ENCODE measurements at regions not wholly inside any gene's neighbourhood (a gene's known extent, or its start where the extent isn't known, plus 50 kb on each side); places are given as distances from the start of the nearest gene placed in this dataset.
"Not testable (repeated sequence)": the region's sequence is repeated elsewhere in the genome, so short reads cannot be mapped to it uniquely, and the experiment has no call there.

DNA sequence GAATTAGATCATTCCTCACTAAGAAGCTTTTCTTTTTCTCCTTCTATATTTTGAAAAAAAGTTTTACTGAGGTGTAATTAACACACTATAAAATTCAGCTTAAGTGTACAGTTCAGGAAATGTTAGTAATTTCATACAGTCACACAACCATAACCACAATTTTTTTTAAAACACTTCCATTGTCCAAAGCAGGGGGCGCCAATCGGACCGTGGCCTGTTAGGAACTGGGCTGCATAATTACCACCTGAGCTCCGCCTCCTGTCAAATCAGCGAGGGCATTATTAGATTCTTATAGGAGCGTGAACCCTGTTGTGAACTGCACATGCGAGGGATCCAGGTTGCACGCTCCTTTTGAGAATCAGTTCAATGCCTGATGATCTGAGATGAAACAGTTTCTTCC is 427.1 kb downstream of the TFEC start:
- intact Hi-C loops (cut with DNase I), result no loop called here
- H3K9me3 ChIP-seq, result no peaks in the 10 kb centered on the region
- no peak for DNase-seq (ENCODE audit: extremely low spot score)
- H3K4me1 ChIP-seq, result no peaks in the 10 kb centered on the region
- H3K4me3 ChIP-seq, result no peak overlapping the region
- no peaks in the 10 kb centered on the region for H3K36me3 ChIP-seq
- H3K27me3 ChIP-seq, result no peaks in the 10 kb centered on the region
- no peak overlapping the region for H3K27ac ChIP-seq (replicated peaks in 1 of 4)
- 90% methylated on average over 8 of the region's 8 CpGs for WGBS
- TF ChIP-seq EP300 (IDR thresholded peaks at IDR 0.05), result no peak
- no peak for TF ChIP-seq POLR2A (IDR thresholded peaks at IDR 0.05; ENCODE audit: low read depth)
- TF ChIP-seq, protein P1, sequence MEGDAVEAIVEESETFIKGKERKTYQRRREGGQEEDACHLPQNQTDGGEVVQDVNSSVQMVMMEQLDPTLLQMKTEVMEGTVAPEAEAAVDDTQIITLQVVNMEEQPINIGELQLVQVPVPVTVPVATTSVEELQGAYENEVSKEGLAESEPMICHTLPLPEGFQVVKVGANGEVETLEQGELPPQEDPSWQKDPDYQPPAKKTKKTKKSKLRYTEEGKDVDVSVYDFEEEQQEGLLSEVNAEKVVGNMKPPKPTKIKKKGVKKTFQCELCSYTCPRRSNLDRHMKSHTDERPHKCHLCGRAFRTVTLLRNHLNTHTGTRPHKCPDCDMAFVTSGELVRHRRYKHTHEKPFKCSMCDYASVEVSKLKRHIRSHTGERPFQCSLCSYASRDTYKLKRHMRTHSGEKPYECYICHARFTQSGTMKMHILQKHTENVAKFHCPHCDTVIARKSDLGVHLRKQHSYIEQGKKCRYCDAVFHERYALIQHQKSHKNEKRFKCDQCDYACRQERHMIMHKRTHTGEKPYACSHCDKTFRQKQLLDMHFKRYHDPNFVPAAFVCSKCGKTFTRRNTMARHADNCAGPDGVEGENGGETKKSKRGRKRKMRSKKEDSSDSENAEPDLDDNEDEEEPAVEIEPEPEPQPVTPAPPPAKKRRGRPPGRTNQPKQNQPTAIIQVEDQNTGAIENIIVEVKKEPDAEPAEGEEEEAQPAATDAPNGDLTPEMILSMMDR (IDR thresholded peaks at IDR 0.05), result no peak
- no peak for TF ChIP-seq POLR2AphosphoS5 (IDR thresholded peaks at IDR 0.05)

DNA sequence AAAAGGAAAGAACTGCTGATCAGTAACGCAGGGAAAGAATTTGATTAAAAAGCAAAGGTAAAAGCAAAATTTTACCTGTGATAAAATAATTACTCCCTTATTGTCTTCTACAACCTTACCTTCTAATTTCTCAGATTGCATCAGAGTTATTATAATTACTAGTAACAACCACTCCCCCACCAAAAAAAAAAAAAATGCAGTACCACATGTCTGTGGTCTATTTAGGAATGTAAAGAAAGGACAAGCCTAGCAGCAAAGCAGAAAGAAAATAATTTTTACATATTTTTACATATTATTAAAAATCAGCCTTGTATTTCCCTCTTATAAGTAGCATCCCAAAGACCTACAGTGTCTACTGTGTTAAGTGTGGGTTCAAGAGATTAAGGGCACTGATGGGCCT is 430.4 kb downstream of the TFEC start:
- Histone ChIP-seq H3K27me3 (no peaks in the 10 kb centered on the region), H3K36me3 (no peaks in the 10 kb centered on the region), H3K4me1 (no peaks in the 10 kb centered on the region), H3K27ac (replicated peaks in 1 of 4) (no peak overlapping the region), H3K9me3 (peaks cover 0 to 14% (median 11%) of the 10 kb centered on the region in 4 donors), H3K4me3 (no peak overlapping the region)
- DNase-seq (ENCODE audit: extremely low spot score), result no peak
- TF ChIP-seq, protein P1 (IDR thresholded peaks at IDR 0.05), result no peak
- TF ChIP-seq POLR2AphosphoS5 (IDR thresholded peaks at IDR 0.05) (no peak), POLR2A (IDR thresholded peaks at IDR 0.05; ENCODE audit: low read depth) (no peak), EP300 (IDR thresholded peaks at IDR 0.05) (no peak)
- intact Hi-C loops (cut with DNase I), result no loop called here
- 83% methylated on average over 1 of the region's 1 CpG for WGBS

DNA sequence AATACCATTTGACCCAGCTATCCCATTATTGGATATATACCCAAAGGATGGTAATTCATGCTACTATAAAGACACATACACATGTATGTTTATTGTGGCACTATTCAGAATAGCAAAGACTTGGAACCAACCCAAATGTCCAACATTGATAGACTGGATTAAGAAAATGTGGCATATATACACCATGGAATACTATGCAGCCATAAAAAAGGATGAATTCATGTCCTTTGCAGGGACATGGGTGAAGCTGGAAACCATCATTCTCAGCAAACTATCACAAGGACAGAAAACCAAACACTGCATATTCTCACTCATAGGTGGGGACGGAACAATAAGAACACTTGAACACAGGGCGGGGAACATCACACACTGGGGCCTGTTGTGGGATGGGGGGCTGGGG is 431.4 kb downstream of the TFEC start:
- H3K4me1 ChIP-seq; intact Hi-C loops (cut with DNase I); DNase-seq (ENCODE audit: extremely low spot score); H3K27ac ChIP-seq (replicated peaks in 1 of 4); H3K4me3 ChIP-seq; H3K27me3 ChIP-seq; H3K36me3 ChIP-seq: not testable (repeated sequence)
- peaks cover 0 to 14% (median 11%) of the 10 kb centered on the region in 4 donors for H3K9me3 ChIP-seq
- WGBS, result 94% methylated on average over 2 of the region's 2 CpGs

DNA sequence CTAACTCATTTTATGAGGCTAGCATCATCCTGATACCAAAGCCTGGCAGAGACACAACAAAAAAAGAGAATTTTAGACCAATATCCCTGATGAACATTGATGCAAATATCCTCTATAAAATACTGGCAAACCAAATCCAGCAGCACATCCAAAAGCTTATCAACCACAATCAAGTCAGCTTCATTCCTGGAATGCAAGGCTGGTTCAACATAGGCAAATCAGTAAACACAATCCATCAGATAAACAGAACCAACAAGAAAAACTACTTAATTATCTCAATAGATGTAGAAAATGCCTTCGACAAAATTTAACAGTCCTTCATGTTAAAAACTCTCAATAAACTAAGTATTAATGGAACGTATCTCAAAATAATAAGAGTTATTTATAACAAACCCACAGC is 433.3 kb downstream of the TFEC start:
- H3K4me1 ChIP-seq; H3K27ac ChIP-seq (replicated peaks in 1 of 4); H3K4me3 ChIP-seq; intact Hi-C loops (cut with DNase I); H3K27me3 ChIP-seq; DNase-seq (ENCODE audit: extremely low spot score); H3K36me3 ChIP-seq: not testable (repeated sequence)
- peaks cover 0 to 14% (median 11%) of the 10 kb centered on the region in 4 donors for H3K9me3 ChIP-seq
- 80% methylated on average over 2 of the region's 2 CpGs for WGBS

DNA sequence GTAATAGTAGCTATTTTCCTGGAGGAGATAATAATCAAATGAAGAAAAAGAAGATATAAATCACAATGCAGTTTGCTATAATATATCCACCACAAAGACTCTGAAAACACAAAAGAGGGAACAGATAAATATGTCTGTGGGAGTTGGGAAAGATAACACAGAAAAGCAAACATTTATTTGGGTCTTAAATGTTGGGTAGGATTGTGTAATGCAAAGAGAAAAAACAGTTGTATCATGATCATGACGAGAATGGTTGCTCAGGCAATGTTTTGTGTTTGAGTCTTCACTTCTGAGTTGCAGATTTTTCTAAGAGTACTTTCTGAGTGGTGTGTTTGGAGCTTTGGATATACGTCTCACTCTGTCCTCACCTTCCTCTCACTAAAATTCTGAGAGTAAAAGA is 437.5 kb downstream of the TFEC start:
- 72% methylated on average over 2 of the region's 2 CpGs for WGBS

DNA sequence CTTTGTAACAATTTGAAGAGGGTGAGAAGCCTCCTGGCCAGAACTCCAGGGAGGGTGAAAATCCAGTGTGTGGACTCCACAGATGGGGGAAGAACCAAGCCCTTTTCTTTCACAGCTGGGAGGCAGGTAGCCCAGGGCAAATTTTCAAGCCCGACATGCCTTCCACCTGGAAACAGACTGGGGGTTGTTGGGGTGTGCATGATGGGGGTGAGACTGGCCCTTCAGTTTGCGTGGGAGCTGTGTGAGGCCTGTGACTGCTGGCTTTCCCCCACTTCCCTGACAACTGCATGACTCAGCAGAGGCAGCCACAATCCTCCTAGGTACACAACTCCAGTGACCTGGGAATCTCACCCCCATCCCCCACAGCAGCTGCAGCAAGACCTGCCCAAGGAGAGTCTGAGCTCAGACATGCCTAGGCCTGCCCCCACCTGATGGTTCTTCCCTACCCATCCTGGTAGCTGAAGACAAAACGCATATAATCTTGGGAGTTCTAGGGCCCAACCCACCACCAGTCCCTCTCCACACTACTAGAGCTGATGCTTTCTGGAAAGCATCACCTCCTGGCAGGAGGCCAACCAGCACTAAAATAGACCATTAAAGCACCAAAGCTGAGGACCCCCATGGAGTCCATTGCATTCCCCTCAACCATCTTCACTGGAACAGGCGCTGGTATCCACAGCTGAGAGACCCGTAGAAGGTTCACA is 445.4 kb downstream of the TFEC start:
- Histone ChIP-seq H3K36me3 (no peaks in the 10 kb centered on the region), H3K4me3 (no peak overlapping the region), H3K9me3 (no peaks in the 10 kb centered on the region), H3K27me3 (no peaks in the 10 kb centered on the region), H3K27ac (replicated peaks in 1 of 4) (no peak overlapping the region), H3K4me1 (peaks cover 0 to 5% (median 2%) of the 10 kb centered on the region in 4 donors)
- TF ChIP-seq POLR2AphosphoS5 (IDR thresholded peaks at IDR 0.05), result no peak
- TF ChIP-seq, protein P1 (IDR thresholded peaks at IDR 0.05), result no peak
- TF ChIP-seq POLR2A (IDR thresholded peaks at IDR 0.05; ENCODE audit: low read depth), result no peak
- no peak for TF ChIP-seq EP300 (IDR thresholded peaks at IDR 0.05)
- 90% methylated on average over 5 of the region's 5 CpGs for WGBS
- intact Hi-C loops (cut with DNase I), result no loop called here
- no peak for DNase-seq (ENCODE audit: extremely low spot score)

More for the DNA sequence above, 437.5 kb downstream of the TFEC start:
- Histone ChIP-seq H3K27me3 (no peaks in the 10 kb centered on the region), H3K4me3 (no peak overlapping the region), H3K36me3 (no peaks in the 10 kb centered on the region), H3K27ac (replicated peaks in 1 of 4) (no peak overlapping the region), H3K4me1 (no peaks in the 10 kb centered on the region), H3K9me3 (peaks cover 0 to 14% (median 11%) of the 10 kb centered on the region in 4 donors)
- no peak for DNase-seq (ENCODE audit: extremely low spot score)
- TF ChIP-seq POLR2AphosphoS5 (IDR thresholded peaks at IDR 0.05), result no peak
- intact Hi-C loops (cut with DNase I), result no loop called here
